GM12864 (cell line): ENCODE measurements at regions not wholly inside any gene's neighbourhood (a gene's known extent, or its start where the extent isn't known, plus 50 kb on each side); places are given as distances from the start of the nearest gene placed in this dataset.

ENCODE experiments used
- DNase-seq: peaks from one replicate; pipeline ENCODE4 v3.0.0-alpha.2; 2011; ENCODE audit warnings: low read depth
- H3K4me3 ChIP-seq: 2 replicates; pipeline ENCODE4 v1.5.1; 2011; ENCODE audit warnings: mild to moderate bottlenecking, low read depth, low read length, control low read depth
- TF ChIP-seq, protein P1 (sequence below): IDR thresholded peaks from 2 replicates; pipeline ENCODE4 v1.5.1; 2011; ENCODE audit warnings: low read depth, mild to moderate bottlenecking, moderate library complexity, low read length, control low read depth, inconsistent platforms; ENCODE audit errors: missing control alignments

DNA sequence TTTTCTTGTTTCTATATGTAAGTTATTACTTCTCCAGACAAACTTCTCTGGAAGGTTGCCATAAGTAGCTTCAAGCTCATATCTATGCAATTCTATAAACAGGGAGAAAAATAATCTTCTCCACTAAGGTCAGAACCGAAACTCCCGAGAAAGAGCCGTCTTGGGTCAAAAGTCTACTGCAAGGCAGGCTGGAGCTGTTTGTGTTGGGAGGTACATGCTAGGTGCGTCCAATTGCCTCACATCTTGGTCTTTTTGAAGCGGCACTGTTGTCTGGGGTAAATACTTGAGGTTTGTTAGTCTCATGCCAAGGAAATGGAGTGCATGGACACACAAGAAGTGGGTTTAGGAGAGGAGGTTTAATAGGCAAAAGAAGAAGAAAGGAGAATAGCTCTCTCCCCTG is 674.7 kb upstream of the TMEM132C start:
- H3K4me3 ChIP-seq, result no peak overlapping the region
- TF ChIP-seq, protein P1, sequence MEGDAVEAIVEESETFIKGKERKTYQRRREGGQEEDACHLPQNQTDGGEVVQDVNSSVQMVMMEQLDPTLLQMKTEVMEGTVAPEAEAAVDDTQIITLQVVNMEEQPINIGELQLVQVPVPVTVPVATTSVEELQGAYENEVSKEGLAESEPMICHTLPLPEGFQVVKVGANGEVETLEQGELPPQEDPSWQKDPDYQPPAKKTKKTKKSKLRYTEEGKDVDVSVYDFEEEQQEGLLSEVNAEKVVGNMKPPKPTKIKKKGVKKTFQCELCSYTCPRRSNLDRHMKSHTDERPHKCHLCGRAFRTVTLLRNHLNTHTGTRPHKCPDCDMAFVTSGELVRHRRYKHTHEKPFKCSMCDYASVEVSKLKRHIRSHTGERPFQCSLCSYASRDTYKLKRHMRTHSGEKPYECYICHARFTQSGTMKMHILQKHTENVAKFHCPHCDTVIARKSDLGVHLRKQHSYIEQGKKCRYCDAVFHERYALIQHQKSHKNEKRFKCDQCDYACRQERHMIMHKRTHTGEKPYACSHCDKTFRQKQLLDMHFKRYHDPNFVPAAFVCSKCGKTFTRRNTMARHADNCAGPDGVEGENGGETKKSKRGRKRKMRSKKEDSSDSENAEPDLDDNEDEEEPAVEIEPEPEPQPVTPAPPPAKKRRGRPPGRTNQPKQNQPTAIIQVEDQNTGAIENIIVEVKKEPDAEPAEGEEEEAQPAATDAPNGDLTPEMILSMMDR, result no peak
- DNase-seq, result no peak

DNA sequence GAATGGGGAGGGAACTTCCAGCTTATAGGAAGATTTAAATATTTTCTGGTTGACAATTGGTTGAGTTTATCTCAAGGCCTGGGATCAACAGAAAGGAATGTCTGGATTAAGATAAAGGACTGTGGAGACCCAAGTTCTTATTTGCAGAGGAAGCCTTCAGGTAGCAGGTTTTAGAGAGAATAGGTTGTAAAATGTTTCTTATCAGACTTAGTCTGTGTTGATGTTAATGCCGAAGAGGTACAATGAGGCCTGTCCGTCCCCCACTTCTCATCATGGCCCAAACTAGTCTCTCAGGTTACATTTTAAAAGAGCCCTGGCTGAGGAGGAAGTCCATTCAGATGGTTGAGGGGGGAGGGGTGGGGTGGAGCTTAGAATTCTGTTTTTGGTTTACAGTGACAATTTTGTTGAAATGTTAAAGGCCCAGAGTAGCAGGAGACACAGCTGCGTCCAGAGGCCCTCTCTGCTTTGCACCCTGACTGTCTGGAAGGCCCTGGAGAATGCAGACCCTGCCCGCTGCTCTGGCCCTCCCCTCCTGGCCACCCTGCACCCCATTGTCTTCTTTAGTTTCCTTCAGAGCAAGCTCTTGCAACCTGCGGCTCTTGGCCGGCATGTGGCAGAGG is 672.5 kb upstream of the TMEM132C start:
- no peak for DNase-seq
- no peak overlapping the region for H3K4me3 ChIP-seq
- TF ChIP-seq, protein P1, result no peak

DNA sequence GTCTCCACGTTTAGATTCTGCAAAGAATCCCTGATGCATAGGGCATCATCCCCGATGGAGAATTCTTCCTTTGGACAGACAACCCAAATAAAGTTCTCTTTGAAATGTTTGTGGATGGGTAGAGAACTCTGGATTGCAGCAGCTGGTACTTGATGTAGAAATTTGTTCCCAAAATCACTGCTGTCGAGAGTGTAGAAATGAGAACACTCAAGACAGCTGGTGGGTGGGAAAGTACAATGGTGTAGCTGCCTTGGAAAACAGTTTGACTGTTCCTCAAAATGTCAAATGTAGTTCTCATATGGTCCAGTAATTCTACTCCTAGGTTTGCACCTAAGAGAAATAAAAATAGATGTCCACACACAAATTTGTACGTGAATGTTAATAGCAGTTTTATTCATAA is 671.5 kb upstream of the TMEM132C start:
- TF ChIP-seq, protein P1, result no peak
- H3K4me3 ChIP-seq, result no peak overlapping the region
- no peak for DNase-seq

DNA sequence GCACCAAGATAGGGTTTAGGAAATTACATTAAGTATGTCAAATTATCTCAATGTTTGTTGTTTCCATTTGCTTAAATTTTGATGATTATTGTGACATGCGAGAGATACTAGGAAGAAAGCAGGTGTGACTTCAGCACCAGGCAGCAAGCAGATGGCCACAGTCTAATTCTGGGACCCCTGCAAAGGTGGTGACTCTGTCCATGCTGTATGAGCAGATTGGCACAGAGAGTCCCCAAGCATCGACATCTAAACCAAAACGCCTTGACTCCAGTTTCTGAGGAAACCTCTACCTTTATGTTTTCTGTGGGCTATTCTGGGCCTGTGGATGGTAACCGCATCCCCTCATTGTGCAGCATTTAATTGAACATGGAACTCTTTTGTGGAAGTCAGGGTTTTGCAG is 670.1 kb upstream of the TMEM132C start:
- no peak for DNase-seq
- no peak overlapping the region for H3K4me3 ChIP-seq
- TF ChIP-seq, protein P1, result no peak

DNA sequence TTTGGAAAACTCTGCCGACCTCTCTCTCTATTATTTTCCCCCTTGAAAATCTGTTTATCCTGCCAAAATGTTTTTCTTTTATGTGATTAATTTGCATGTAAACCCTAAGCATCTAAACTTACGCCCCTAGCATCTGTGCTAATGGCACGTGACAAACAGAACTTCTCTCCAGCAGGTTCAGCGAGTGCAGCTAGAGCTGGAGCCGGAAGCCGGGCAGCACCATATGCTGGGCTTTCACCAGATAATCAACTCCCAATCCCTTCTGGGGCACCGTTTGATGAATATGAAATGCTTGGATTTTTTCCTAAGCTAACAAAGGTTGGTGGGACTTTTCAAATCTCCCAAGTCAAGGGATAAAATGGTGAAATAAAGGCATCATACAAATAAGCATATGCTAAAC is 667.5 kb upstream of the TMEM132C start:
- TF ChIP-seq, protein P1, result no peak
- no peak for DNase-seq
- no peak overlapping the region for H3K4me3 ChIP-seq

DNA sequence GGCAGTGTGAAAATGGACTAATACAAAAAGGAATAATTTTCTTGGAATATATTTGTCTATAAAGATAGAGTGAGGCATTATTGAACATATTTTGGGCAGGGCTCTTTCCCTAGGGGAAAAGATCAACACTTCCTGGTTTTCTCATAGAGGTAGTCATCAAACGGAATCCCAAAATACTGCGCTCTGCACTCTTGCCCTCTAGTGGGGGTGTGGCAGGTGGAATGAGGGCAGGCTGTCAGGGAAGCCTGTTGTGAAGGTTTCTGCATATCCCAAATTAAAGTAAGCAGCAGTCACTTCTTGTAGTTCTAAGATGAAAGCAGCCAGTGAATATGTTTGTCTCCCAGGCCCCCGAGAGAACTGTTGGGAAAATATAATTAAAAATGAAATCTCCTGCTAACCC is 666.8 kb upstream of the TMEM132C start:
- no peak overlapping the region for H3K4me3 ChIP-seq
- TF ChIP-seq, protein P1, result no peak
- no peak for DNase-seq

DNA sequence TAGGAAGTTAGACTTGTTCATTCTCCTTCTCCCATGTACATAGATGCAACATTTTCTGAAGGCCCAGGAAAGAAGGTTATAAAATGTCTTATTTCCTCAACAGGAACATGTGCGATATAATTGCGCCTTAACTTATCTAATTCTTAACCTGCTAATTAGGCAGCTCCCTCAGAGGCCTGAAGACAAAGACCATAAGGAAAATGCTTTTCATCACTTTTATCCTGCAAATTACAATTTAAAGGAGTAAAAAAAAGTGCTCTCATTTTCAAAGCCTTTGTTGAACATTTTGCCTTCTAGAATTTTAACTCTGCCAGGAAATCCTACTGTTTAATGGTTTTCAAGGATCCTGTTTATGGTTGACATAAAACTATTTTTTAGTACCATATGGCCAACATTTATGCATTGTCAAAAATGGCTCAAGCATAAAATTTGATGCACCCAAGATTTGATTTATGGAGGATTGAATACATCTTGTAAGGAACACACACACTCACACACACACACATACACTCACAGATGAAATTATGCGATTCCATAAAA is 660.4 kb upstream of the TMEM132C start:
- no peak for DNase-seq
- H3K4me3 ChIP-seq, result no peak overlapping the region
- TF ChIP-seq, protein P1, result no peak
